H1 (cell line): ENCODE measurements at regions not wholly inside any gene's neighbourhood (a gene's known extent, or its start where the extent isn't known, plus 50 kb on each side); places are given as distances from the start of the nearest gene placed in this dataset.

Source experiments
- EP300 ChIP-seq, 2 experiments: IDR thresholded peaks; 1 replicate in 1 of 2; 2 replicates in 1 of 2; pipeline ENCODE4 v1.6.1; 2011 to 2012; ENCODE audit warnings: low read depth in 2 of 2, low read length in 2 of 2, mild to moderate bottlenecking in 2 of 2, borderline replicate concordance in 1 of 2, inconsistent platforms in 1 of 2, moderate library complexity in 1 of 2
- FOSL1 ChIP-seq: IDR thresholded peaks from 2 replicates; pipeline ENCODE4 v1.6.1; 2011; ENCODE audit warnings: mild to moderate bottlenecking, low read depth, low read length, moderate library complexity; ENCODE audit not compliant: insufficient read depth
- JUN ChIP-seq: IDR thresholded peaks from 2 replicates; pipeline ENCODE4 v1.6.1; 2011; ENCODE audit warnings: low read depth, mild to moderate bottlenecking, improper control_type of control experiment, low read length
- KDM4A ChIP-seq: IDR thresholded peaks from one replicate; pipeline ENCODE4 v1.7.1; 2012; ENCODE audit warnings: low read depth, mild to moderate bottlenecking, moderate library complexity, low read length, inconsistent platforms; ENCODE audit not compliant: severe bottlenecking
- MAX ChIP-seq: IDR thresholded peaks from 2 replicates; pipeline ENCODE4 v1.6.1; 2012; ENCODE audit warnings: inconsistent platforms
- NANOG ChIP-seq: IDR thresholded peaks from 2 replicates; pipeline ENCODE4 v1.6.1; 2011; ENCODE audit warnings: low read length, low read depth, mild to moderate bottlenecking, inconsistent platforms; ENCODE audit not compliant: insufficient read depth, poor library complexity, severe bottlenecking
- RFX5 ChIP-seq: IDR thresholded peaks from 2 replicates; pipeline ENCODE4 v1.6.1; 2011; ENCODE audit warnings: low read depth, low read length, improper control_type of control experiment, borderline replicate concordance
- SIRT6 ChIP-seq: IDR thresholded peaks from one replicate; pipeline ENCODE4 v1.7.1; 2012; ENCODE audit warnings: low read length, inconsistent platforms
- TAF7 ChIP-seq: optimal IDR thresholded peaks from 2 replicates; pipeline ENCODE3; 2011; ENCODE audit warnings: low read depth, mild to moderate bottlenecking, inconsistent platforms, low read length, moderate library complexity, borderline replicate concordance
- TEAD4 ChIP-seq: IDR thresholded peaks from 2 replicates; pipeline ENCODE4 v1.6.1; 2012; ENCODE audit warnings: low read depth, low read length, inconsistent platforms, mixed read lengths
- TF ChIP-seq, protein P1 (sequence below), 3 experiments: IDR thresholded peaks; 1 replicate in 2 of 3; 2 replicates in 1 of 3; pipeline versions ENCODE4 v1.5.1 to v1.6.1; 2011; ENCODE audit warnings: low read length in 3 of 3, mild to moderate bottlenecking in 3 of 3, inconsistent platforms in 2 of 3, low read depth in 1 of 3, moderate library complexity in 1 of 3; ENCODE audit not compliant: insufficient read depth in 1 of 3; ENCODE audit errors: control extremely low read depth in 1 of 3

GRCh38 chr7:131042269-131043160, 285.2 kb upstream of the MKLN1 start (continued):
- TF ChIP-seq KDM4A (no peak), JUN (no peak), MAX (peak; percentile 27; the same call in 1 of the 2 replicates), SIRT6 (no peak), TAF7 (peak; percentile 21), FOSL1 (no peak), TEAD4 (peak; percentile 71), RFX5 (no peak), EP300 (IDR thresholded peaks at IDR 0.05; ENCODE audit: borderline replicate concordance in 1 of 2, low read depth in 2 of 2, low read length in 2 of 2) (no peak), NANOG (no peak)
- TF ChIP-seq, protein P1, sequence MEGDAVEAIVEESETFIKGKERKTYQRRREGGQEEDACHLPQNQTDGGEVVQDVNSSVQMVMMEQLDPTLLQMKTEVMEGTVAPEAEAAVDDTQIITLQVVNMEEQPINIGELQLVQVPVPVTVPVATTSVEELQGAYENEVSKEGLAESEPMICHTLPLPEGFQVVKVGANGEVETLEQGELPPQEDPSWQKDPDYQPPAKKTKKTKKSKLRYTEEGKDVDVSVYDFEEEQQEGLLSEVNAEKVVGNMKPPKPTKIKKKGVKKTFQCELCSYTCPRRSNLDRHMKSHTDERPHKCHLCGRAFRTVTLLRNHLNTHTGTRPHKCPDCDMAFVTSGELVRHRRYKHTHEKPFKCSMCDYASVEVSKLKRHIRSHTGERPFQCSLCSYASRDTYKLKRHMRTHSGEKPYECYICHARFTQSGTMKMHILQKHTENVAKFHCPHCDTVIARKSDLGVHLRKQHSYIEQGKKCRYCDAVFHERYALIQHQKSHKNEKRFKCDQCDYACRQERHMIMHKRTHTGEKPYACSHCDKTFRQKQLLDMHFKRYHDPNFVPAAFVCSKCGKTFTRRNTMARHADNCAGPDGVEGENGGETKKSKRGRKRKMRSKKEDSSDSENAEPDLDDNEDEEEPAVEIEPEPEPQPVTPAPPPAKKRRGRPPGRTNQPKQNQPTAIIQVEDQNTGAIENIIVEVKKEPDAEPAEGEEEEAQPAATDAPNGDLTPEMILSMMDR (IDR thresholded peaks at IDR 0.05; ENCODE audit: control extremely low read depth in 1 of 3, insufficient read depth in 1 of 3, low read depth in 1 of 3, low read length in 3 of 3) = no peak
